GM12864 (cell line): ENCODE measurements at regions not wholly inside any gene's neighbourhood (a gene's known extent, or its start where the extent isn't known, plus 50 kb on each side); places are given as distances from the start of the nearest gene placed in this dataset.

Source experiments
- DNase-seq: peaks from one replicate; pipeline ENCODE4 v3.0.0-alpha.2; 2011; ENCODE audit warnings: low read depth
- H3K4me3 ChIP-seq: 2 replicates; pipeline ENCODE4 v1.5.1; 2011; ENCODE audit warnings: mild to moderate bottlenecking, low read depth, low read length, control low read depth
- CTCF ChIP-seq: IDR thresholded peaks from 2 replicates; pipeline ENCODE4 v1.5.1; 2011; ENCODE audit warnings: low read depth, mild to moderate bottlenecking, moderate library complexity, low read length, control low read depth, inconsistent platforms; ENCODE audit errors: missing control alignments

- TF ChIP-seq CTCF, result no peak
- H3K4me3 ChIP-seq, result no peak overlapping the region
- DNase-seq, result no peak
Measured at GRCh38 chr20:58094698-58095097, 133.8 kb downstream of the ANKRD60 start.

GRCh38 chr20:58094160-58094559, 134.3 kb downstream of the ANKRD60 start:
- DNase-seq, result no peak
- no peak for TF ChIP-seq CTCF

GRCh38 chr20:58092871-58093270, 135.6 kb downstream of the ANKRD60 start:
- DNase-seq, result no peak
- TF ChIP-seq CTCF, result no peak
- H3K4me3 ChIP-seq, result no peak overlapping the region

More at GRCh38 chr20:58094160-58094559, 134.3 kb downstream of the ANKRD60 start:
- no peak overlapping the region for H3K4me3 ChIP-seq

GRCh38 chr20:58092353-58092752, 136.1 kb downstream of the ANKRD60 start:
- TF ChIP-seq CTCF, result no peak
- H3K4me3 ChIP-seq, result no peak overlapping the region
- no peak for DNase-seq

- TF ChIP-seq CTCF, result no peak
- no peak overlapping the region for H3K4me3 ChIP-seq
- DNase-seq, result no peak
Measured at GRCh38 chr20:58091810-58092209, 136.6 kb downstream of the ANKRD60 start.

GRCh38 chr20:58090161-58090560, 138.3 kb downstream of the ANKRD60 start:
- H3K4me3 ChIP-seq, result no peak overlapping the region
- TF ChIP-seq CTCF, result no peak
- no peak for DNase-seq

- DNase-seq, result no peak
- no peak for TF ChIP-seq CTCF
- H3K4me3 ChIP-seq, result no peak overlapping the region
Measured at GRCh38 chr20:58088625-58089024, 139.8 kb downstream of the ANKRD60 start.
